ENCODE measurements at regions not wholly inside any gene's neighbourhood (a gene's known extent, or its start where the extent isn't known, plus 50 kb on each side); places are given as distances from the start of the nearest gene placed in this dataset.

GRCh38 chr3:53999725-54000124 lies 108.1 kb upstream of the SELENOK start:
- Histone ChIP-seq H3K9me3 (no peaks in the 10 kb centered on the region), H3K4me3 (ENCODE audit: low read depth, low read length) (no peak overlapping the region), H3K36me3 (no peaks in the 10 kb centered on the region), H3K27me3 (no peaks in the 10 kb centered on the region), H3K4me1 (no peaks in the 10 kb centered on the region)
- TF ChIP-seq CTCF (IDR thresholded peaks at IDR 0.05; ENCODE audit: low read depth, low read length): no peak
- no peak for DNase-seq

- H3K4me3 ChIP-seq (ENCODE audit: low read depth, low read length): no peak overlapping the region
- no peaks in the 10 kb centered on the region for H3K36me3 ChIP-seq
- no peaks in the 10 kb centered on the region for H3K27me3 ChIP-seq
- DNase-seq: no peak
- no peaks in the 10 kb centered on the region for H3K9me3 ChIP-seq
- no peak for TF ChIP-seq CTCF (IDR thresholded peaks at IDR 0.05; ENCODE audit: low read depth, low read length)
- H3K4me1 ChIP-seq: no peaks in the 10 kb centered on the region
These were observed 107.3 kb upstream of the SELENOK start for GRCh38 chr3:53998980-53999379.

- no peak for TF ChIP-seq CTCF (IDR thresholded peaks at IDR 0.05; ENCODE audit: low read depth, low read length)
- H3K4me1 ChIP-seq: no peaks in the 10 kb centered on the region
- DNase-seq: no peak
- no peaks in the 10 kb centered on the region for H3K36me3 ChIP-seq
- H3K9me3 ChIP-seq: no peaks in the 10 kb centered on the region
- no peak overlapping the region for H3K4me3 ChIP-seq (ENCODE audit: low read depth, low read length)
- no peaks in the 10 kb centered on the region for H3K27me3 ChIP-seq
These were observed 105.8 kb upstream of the SELENOK start for GRCh38 chr3:53997476-53997875.

- Histone ChIP-seq H3K36me3 (no peaks in the 10 kb centered on the region), H3K27me3 (no peaks in the 10 kb centered on the region), H3K9me3 (no peaks in the 10 kb centered on the region), H3K4me1 (no peaks in the 10 kb centered on the region), H3K4me3 (ENCODE audit: low read depth, low read length) (no peak overlapping the region)
- DNase-seq: no peak
- no peak for TF ChIP-seq CTCF (IDR thresholded peaks at IDR 0.05; ENCODE audit: low read depth, low read length)
These were observed 104.6 kb upstream of the SELENOK start for GRCh38 chr3:53996141-53996874.

GRCh38 chr3:53994986-53995603 lies 103.4 kb upstream of the SELENOK start:
- no peaks in the 10 kb centered on the region for H3K27me3 ChIP-seq
- no peak for DNase-seq
- no peaks in the 10 kb centered on the region for H3K9me3 ChIP-seq
- no peak for TF ChIP-seq CTCF (IDR thresholded peaks at IDR 0.05; ENCODE audit: low read depth, low read length)
- H3K4me3 ChIP-seq (ENCODE audit: low read depth, low read length): no peak overlapping the region
- no peaks in the 10 kb centered on the region for H3K4me1 ChIP-seq
- H3K36me3 ChIP-seq: no peaks in the 10 kb centered on the region

DNA sequence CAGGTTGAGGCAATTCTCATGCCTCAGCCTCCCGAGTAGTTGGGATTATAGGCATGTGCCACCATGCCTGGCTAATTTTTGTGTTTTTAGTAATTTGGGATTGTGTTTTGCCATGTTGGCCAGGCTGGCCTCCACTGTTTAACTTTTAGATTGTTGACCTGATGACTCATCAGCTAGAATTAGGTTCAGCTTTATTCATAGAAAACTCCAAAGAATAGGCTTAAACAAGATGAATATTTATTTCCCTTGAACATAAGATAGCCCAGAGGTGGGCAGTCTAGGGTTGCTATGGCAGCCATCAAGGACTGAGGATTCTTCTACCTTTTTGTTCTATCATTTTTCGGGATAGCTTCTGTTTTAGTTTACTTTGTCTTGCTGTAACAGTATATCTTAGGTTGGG lies 99.6 kb upstream of the SELENOK start:
- DNase-seq: no peak
- no peaks in the 10 kb centered on the region for H3K27me3 ChIP-seq
- no peaks in the 10 kb centered on the region for H3K36me3 ChIP-seq
- no peaks in the 10 kb centered on the region for H3K9me3 ChIP-seq
- H3K4me1 ChIP-seq: peaks cover 3% of the 10 kb centered on the region; the same call in 1 of the 2 replicates
- TF ChIP-seq CTCF (IDR thresholded peaks at IDR 0.05; ENCODE audit: low read depth, low read length): no peak
- H3K4me3 ChIP-seq (ENCODE audit: low read depth, low read length): no peak overlapping the region

All from BE2C (cell line).